Activated CD8-positive, alpha-beta T cell treated with anti-CD3 and anti-CD28 coated beads for 36 hours (primary cell): ENCODE measurements at regions not wholly inside any gene's neighbourhood (a gene's known extent, or its start where the extent isn't known, plus 50 kb on each side); places are given as distances from the start of the nearest gene placed in this dataset.

Experiments used
- ATAC-seq: fragments of 200-7000 bp; cut with Tn5 transposase; one replicate; pipeline ENCODE4 v1.10.0; 2021; ENCODE audit warnings: mild to moderate bottlenecking, moderate library complexity
- CTCF ChIA-PET: fragments of 350-600 bp; sonication (Branson Sonifier 250); formaldehyde crosslinking; loops from one replicate; lab custom pipeline; 2021; ENCODE audit warnings: antibody characterized with exemption; lab: Charles Lee
- POLR2A ChIA-PET: fragments of 350-600 bp; sonication (Branson Sonifier 250); formaldehyde crosslinking; loops from one replicate; lab custom pipeline; 2021; ENCODE audit warnings: antibody characterized with exemption; lab: Charles Lee
- DNase-seq: peaks from one replicate; pipeline ENCODE4 v3.0.0-alpha.2; 2020
- H3K27ac Mint-ChIP-seq: one replicate; pipeline ENCODE4 v1.8.0; 2021; ENCODE audit warnings: mild to moderate bottlenecking, mixed read lengths
- H3K27me3 Mint-ChIP-seq: one replicate; pipeline ENCODE4 v1.8.0; 2021; ENCODE audit warnings: mixed read lengths
- H3K36me3 Mint-ChIP-seq: one replicate; pipeline ENCODE4 v1.8.0; 2021; ENCODE audit warnings: low read depth, mixed read lengths
- H3K4me1 Mint-ChIP-seq: one replicate; pipeline ENCODE4 v1.8.0; 2021; ENCODE audit warnings: low read depth, mixed read lengths
- H3K4me3 Mint-ChIP-seq: one replicate; pipeline ENCODE4 v1.8.0; 2021; ENCODE audit warnings: mild to moderate bottlenecking, moderate library complexity, mixed read lengths
- H3K9me3 Mint-ChIP-seq: one replicate; pipeline ENCODE4 v1.8.0; 2021; ENCODE audit warnings: mixed read lengths
- intact Hi-C: fragments of 100-400 bp; cut with micrococcal nuclease; formaldehyde crosslinking; loops from one replicate; pipeline ENCODE4 v1.10.0; 2022
- TF ChIP-seq, protein P1 (sequence below): fragments of 200-600 bp; IDR thresholded peaks from one replicate; pipeline ENCODE4 v1.8.0; 2022; ENCODE audit warnings: antibody characterized with exemption, mild to moderate bottlenecking

DNA sequence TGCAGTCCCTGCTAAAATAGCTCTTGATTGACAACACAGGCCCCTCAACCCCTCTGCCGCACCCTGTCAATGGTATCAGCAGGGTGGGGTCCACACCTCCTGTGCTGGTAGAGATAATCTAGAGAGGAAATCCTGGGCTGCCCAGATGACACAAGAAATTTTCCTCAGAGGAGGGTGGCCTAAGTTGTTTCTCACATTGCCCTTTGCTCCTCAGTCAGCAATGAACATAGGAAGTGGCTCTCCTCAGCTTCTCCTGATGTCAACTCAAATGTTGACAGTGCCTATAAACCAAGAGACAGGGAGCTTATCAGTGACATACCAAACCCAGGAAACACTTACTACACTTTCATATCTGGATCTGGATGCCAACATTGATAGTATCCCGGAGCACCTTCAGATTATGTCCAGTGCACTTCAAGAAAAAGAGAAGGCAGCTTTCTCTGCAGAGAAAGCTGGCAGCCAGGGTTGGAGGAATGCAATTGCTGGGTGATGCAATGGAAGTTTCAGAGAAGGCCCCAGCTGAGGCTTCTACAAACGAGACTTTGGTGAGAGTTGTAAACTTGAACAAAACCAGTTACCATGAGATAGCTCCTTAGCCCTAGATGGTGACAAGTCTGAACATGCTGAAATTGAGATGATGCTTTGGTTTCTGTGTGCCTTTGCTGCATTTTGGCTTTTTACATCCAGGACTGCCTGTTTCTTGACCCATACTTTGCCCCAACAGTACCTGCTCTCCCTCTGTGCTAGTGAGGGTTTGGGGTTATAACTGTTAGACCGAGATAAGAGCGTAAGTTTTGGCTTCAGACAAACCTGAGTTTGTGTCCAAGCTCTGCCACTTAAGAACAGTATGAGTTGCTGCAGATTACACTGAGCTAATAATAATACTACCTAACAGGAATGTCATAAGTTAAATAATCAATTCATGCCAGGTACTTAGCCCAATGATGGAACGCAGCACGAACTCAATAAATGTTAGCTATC is 183.5 kb downstream of the NUAK1 start:
- H3K9me3 Mint-ChIP-seq = no peaks in the 10 kb centered on the region
- CTCF ChIA-PET = interaction anchor here (0.9 kb wide), 1 partner anchor 180 kb away, joined by 3 read pairs; no protein-coding TSS in a partner anchor
- H3K4me1 Mint-ChIP-seq = no peaks in the 10 kb centered on the region
- H3K27me3 Mint-ChIP-seq = peaks cover 8% of the 10 kb centered on the region
- H3K36me3 Mint-ChIP-seq = no peaks in the 10 kb centered on the region
- POLR2A ChIA-PET = no interaction called here
- ATAC-seq = no peak
- TF ChIP-seq, protein P1, sequence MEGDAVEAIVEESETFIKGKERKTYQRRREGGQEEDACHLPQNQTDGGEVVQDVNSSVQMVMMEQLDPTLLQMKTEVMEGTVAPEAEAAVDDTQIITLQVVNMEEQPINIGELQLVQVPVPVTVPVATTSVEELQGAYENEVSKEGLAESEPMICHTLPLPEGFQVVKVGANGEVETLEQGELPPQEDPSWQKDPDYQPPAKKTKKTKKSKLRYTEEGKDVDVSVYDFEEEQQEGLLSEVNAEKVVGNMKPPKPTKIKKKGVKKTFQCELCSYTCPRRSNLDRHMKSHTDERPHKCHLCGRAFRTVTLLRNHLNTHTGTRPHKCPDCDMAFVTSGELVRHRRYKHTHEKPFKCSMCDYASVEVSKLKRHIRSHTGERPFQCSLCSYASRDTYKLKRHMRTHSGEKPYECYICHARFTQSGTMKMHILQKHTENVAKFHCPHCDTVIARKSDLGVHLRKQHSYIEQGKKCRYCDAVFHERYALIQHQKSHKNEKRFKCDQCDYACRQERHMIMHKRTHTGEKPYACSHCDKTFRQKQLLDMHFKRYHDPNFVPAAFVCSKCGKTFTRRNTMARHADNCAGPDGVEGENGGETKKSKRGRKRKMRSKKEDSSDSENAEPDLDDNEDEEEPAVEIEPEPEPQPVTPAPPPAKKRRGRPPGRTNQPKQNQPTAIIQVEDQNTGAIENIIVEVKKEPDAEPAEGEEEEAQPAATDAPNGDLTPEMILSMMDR = no peak
- no peak overlapping the region for H3K4me3 Mint-ChIP-seq
- H3K27ac Mint-ChIP-seq = no peak overlapping the region
- intact Hi-C loops = no loop called here
- DNase-seq = no peak

DNA sequence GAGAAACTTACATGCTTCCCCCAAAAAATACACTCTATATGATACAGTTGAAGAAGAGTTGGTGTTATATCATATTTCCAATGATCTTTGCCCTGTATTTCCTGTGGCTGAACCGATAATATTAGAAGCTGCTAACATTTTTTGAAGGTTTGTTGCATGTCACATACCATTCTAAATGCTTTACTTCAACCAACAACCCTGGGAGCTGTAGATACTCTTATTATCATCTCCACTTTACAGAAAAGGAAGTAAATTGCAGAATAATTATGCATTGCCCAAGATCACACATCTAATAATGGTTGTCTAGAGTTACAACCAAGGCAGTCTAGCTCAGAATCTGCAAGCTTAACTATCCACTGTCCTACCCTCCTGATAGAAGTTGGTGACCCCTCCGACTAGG is 182.8 kb downstream of the NUAK1 start:
- DNase-seq = no peak
- Mint-ChIP-seq H3K9me3 (no peaks in the 10 kb centered on the region), H3K4me1 (no peaks in the 10 kb centered on the region), H3K4me3 (no peak overlapping the region), H3K36me3 (no peaks in the 10 kb centered on the region), H3K27ac (no peak overlapping the region), H3K27me3 (peaks cover 8% of the 10 kb centered on the region)
- ChIA-PET CTCF (interaction anchor here (0.9 kb wide), 2 partner anchors 179 to 180 kb away, joined by 3 read pairs; no protein-coding TSS in a partner anchor), POLR2A (no interaction called here)
- ATAC-seq = no peak
- TF ChIP-seq, protein P1 = no peak
- intact Hi-C loops = no loop called here

DNA sequence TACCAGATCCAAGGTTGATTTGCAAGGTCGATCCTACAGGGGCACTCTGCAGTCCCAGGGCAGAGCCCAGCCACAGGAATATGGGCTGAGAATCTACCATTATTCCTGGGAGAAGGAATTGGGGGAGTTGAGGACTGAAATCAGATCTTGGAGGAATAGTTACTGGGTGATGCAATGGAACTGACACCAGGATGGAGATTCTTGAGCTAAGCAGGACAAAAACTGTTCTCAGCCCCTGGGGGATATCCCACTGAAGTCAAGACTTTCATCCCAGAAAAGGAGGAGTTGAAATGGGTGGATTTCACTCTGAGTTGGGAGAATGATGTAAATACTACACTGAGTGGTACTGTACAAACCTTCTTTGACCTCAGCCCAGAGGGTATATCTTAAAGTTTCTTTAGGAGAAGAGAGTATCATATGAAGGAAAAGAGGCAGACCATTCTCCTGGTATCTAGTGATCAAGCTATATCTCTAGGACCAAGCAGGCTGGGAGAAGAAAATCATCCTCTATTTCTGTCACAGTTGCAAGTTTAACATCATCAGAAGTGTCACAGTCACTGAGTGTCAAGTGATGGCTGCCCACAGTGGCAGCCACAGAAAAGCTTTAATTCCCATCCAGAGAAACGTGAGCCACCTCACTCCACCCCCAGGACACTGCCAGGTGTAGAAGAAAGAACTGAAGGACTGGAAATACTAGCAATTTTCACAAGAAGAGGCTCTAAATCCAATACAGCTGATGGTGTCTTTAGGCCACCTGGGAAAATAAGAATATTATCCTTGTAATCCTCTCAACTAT is 181.9 kb downstream of the NUAK1 start:
- H3K9me3 Mint-ChIP-seq = no peaks in the 10 kb centered on the region
- TF ChIP-seq, protein P1 = no peak
- POLR2A ChIA-PET = no interaction called here
- no peak for DNase-seq
- no peak overlapping the region for H3K27ac Mint-ChIP-seq
- H3K4me1 Mint-ChIP-seq = no peaks in the 10 kb centered on the region
- H3K36me3 Mint-ChIP-seq = no peaks in the 10 kb centered on the region
- ATAC-seq = no peak
- H3K4me3 Mint-ChIP-seq = no peak overlapping the region
- peaks cover 8% of the 10 kb centered on the region for H3K27me3 Mint-ChIP-seq
- CTCF ChIA-PET = interaction anchor here (0.9 kb wide), 1 partner anchor 179 kb away, joined by 3 read pairs; no protein-coding TSS in a partner anchor
- intact Hi-C loops = no loop called here

DNA sequence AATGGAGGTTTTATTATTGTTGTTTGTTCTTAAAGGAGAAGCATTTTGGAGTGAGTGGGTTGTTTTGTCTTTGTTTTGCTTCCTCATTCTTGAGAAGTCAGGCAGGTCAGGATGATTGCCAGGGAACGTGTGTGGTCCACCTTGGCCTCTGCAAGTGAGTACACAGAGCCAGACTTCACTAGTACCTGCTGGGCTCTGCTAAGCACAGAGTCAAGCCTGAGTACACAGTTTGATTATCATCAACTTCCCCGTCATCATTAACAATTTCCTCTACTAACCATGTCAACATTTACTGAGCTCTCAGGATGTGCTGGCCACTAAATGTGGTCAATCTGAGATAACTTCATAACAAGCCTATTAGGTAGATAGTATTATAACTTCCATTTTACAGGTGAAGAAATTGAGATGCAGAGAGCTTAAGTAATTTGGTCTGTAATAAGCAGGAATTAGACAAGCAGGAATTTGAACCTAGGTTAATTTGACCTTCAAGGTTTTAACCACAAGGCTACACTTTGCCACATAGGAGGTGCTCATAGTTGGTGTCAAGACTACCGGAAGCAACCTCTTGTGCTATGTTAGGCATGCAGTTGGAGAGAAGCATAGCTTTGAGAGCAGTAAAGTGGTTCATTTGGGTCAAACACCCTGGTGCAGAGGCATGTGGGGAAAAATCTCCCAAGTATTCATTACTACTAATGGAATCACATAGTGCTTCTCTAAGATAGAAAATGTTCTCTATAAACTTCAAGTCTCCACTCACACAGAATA is 178.3 kb downstream of the NUAK1 start:
- Mint-ChIP-seq H3K9me3 (no peaks in the 10 kb centered on the region), H3K4me1 (no peaks in the 10 kb centered on the region), H3K27me3 (peaks cover 6% of the 10 kb centered on the region), H3K36me3 (no peaks in the 10 kb centered on the region), H3K27ac (no peak overlapping the region), H3K4me3 (no peak overlapping the region)
- POLR2A ChIA-PET = no interaction called here
- CTCF ChIA-PET = no interaction called here
- DNase-seq = no peak
- TF ChIP-seq, protein P1 = no peak
- no peak for ATAC-seq
- intact Hi-C loops = no loop called here
